ENCODE measurements at regions not wholly inside any gene's neighbourhood (a gene's known extent, or its start where the extent isn't known, plus 50 kb on each side); places are given as distances from the start of the nearest gene placed in this dataset.

- no peak for TF ChIP-seq CTCF (IDR thresholded peaks at IDR 0.05)
- TF ChIP-seq POLR2A (IDR thresholded peaks at IDR 0.05), result no peak
These were observed 68.5 kb upstream of the ZNF438 start for GRCh38 chr10:31100115-31100601.

Measured in uterus (tissue), 2 donors.